Prostate gland (tissue), 2 donors: ENCODE measurements at regions not wholly inside any gene's neighbourhood (a gene's known extent, or its start where the extent isn't known, plus 50 kb on each side); places are given as distances from the start of the nearest gene placed in this dataset.

Source experiments
- POLR2A ChIP-seq: fragments of 450-650 bp; IDR thresholded peaks from one replicate; pipeline ENCODE4 v1.6.1; 2016; ENCODE audit warnings: antibody characterized with exemption, mild to moderate bottlenecking
- POLR2AphosphoS5 ChIP-seq: sonication (generic); formaldehyde crosslinking; IDR thresholded peaks from one replicate; pipeline ENCODE4 v1.6.1; 2017; ENCODE audit warnings: antibody characterized with exemption
- TF ChIP-seq, protein P1 (sequence below), 4 experiments: fragments of 200-600 bp in 2 of 4; fragments of 450-650 bp in 2 of 4; sonication (generic) in 2 of 4; IDR thresholded peaks; 1 replicate in 3 of 4; 2 replicates in 1 of 4; pipeline ENCODE4 v1.5.1; 2016 to 2019; ENCODE audit warnings: antibody characterized with exemption in 4 of 4, mild to moderate bottlenecking in 2 of 4, moderate library complexity in 2 of 4

GRCh38 chr12:65532162-65532561 lies 253.7 kb downstream of the MSRB3 start:
- TF ChIP-seq, protein P1, sequence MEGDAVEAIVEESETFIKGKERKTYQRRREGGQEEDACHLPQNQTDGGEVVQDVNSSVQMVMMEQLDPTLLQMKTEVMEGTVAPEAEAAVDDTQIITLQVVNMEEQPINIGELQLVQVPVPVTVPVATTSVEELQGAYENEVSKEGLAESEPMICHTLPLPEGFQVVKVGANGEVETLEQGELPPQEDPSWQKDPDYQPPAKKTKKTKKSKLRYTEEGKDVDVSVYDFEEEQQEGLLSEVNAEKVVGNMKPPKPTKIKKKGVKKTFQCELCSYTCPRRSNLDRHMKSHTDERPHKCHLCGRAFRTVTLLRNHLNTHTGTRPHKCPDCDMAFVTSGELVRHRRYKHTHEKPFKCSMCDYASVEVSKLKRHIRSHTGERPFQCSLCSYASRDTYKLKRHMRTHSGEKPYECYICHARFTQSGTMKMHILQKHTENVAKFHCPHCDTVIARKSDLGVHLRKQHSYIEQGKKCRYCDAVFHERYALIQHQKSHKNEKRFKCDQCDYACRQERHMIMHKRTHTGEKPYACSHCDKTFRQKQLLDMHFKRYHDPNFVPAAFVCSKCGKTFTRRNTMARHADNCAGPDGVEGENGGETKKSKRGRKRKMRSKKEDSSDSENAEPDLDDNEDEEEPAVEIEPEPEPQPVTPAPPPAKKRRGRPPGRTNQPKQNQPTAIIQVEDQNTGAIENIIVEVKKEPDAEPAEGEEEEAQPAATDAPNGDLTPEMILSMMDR (IDR thresholded peaks at IDR 0.05): no peak
- no peak for TF ChIP-seq POLR2A
- TF ChIP-seq POLR2AphosphoS5: no peak
